ENCODE measurements at regions not wholly inside any gene's neighbourhood (a gene's known extent, or its start where the extent isn't known, plus 50 kb on each side); places are given as distances from the start of the nearest gene placed in this dataset.
A peak's percentile ranks its signal among the peaks of the same experiment; 100 is the strongest.

DNA sequence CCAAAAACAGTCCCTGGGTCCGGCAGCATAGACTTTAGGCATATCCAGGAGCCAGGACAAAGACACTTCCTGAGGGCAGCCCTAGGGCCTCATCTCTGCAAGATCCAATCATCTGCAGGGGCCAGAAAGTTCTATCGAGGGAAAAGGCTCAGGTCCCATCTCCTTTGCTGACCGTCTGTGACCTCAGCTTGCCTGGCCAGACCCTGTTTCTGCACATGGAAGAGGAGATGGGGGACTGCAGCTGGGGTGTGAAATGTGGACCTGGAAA lies 51.0 kb upstream of the FCN1 start:
- H3K27me3 Mint-ChIP-seq (ENCODE audit: low read depth), result peaks cover 23% of the 10 kb centered on the region
- peak overlapping the region in 1 of 3 experiments; percentile 35; a peak in 1 of 7 replicates for H3K27ac Mint-ChIP-seq
- no peaks in the 10 kb centered on the region for H3K23me2 ChIP-seq (ENCODE audit: insufficient read length, low read depth, low read length, poor library complexity, severe bottlenecking)
- H3K4ac ChIP-seq (ENCODE audit: low read depth, low read length), result no peak overlapping the region
- no peak overlapping the region for H4K5ac ChIP-seq (ENCODE audit: insufficient read length, low read depth, low read length)
- no peak overlapping the region for H3T11ph ChIP-seq (ENCODE audit: low read length)
- H2BK5ac ChIP-seq (ENCODE audit: insufficient read length, low read length), result no peak overlapping the region
- H3K14ac ChIP-seq (ENCODE audit: insufficient read depth, low read length), result no peak overlapping the region
- no peak overlapping the region for H2BK15ac ChIP-seq (ENCODE audit: low read depth, low read length)
- H3K9me3 Mint-ChIP-seq, result no peaks in the 10 kb centered on the region; a peak in 1 of 5 replicates
- WGBS (ENCODE audit: extremely low coverage, insufficient read length, low lambda C conversion rate), result no CpG with 5 or more reads among the region's 3 CpGs
- H3K56ac ChIP-seq (ENCODE audit: insufficient read length, low read depth, low read length), result no peak overlapping the region
- TF ChIP-seq CTCF (conservative IDR thresholded peaks at IDR 0.05), result no peak
- H2AFZ ChIP-seq (ENCODE audit: low read length), result no peak overlapping the region
- no peak for DNase-seq
- H2AK5ac ChIP-seq (ENCODE audit: insufficient read length, low read length), result no peak overlapping the region
- peaks cover 35 to 43% of the 10 kb centered on the region in 2 experiments for H3K4me1 Mint-ChIP-seq
- no peak overlapping the region for H3K27ac ChIP-seq (ENCODE audit: insufficient read length, low read depth, low read length)
- H4K8ac ChIP-seq (replicated peaks; ENCODE audit: insufficient read length, low read depth, low read length), result no peak overlapping the region
- no peaks in the 10 kb centered on the region for H3K27me3 ChIP-seq (ENCODE audit: insufficient read depth, low read length)
- peaks cover 4% of the 10 kb centered on the region; the same call in 1 of the 2 replicates for H3K4me1 ChIP-seq (ENCODE audit: insufficient read depth, low read length)
- no peaks in the 10 kb centered on the region for H3K79me1 ChIP-seq (ENCODE audit: insufficient read depth, low read depth, low read length, poor library complexity, severe bottlenecking)
- H2BK120ac ChIP-seq (ENCODE audit: low read depth, low read length, poor library complexity, severe bottlenecking), result no peak overlapping the region
- no peak overlapping the region for H3K23ac ChIP-seq (ENCODE audit: insufficient read length, low read depth, low read length)
- H3K36me3 Mint-ChIP-seq (ENCODE audit: insufficient read depth in 1 of 3, low read depth in 3 of 3), result no peaks in the 10 kb centered on the region
- H3K18ac ChIP-seq (ENCODE audit: insufficient read length, low read depth, low read length), result no peak overlapping the region
- H4K20me1 ChIP-seq (ENCODE audit: control insufficient read depth, insufficient read depth, insufficient read length), result no peaks in the 10 kb centered on the region
- H3K4me3 Mint-ChIP-seq, result no peak overlapping the region
- no peak overlapping the region for H3K9ac ChIP-seq (ENCODE audit: extremely low read depth, insufficient read length, low read length)
- H4K91ac ChIP-seq (ENCODE audit: insufficient read length, low read depth, low read length), result no peak overlapping the region
- H3K4me2 ChIP-seq (ENCODE audit: insufficient read depth, insufficient read length, low read length), result no peak overlapping the region
- no peak overlapping the region for H2BK20ac ChIP-seq (ENCODE audit: low read depth, low read length, poor library complexity, severe bottlenecking)
- H2BK12ac ChIP-seq (ENCODE audit: insufficient read length, low read depth, low read length), result no peak overlapping the region
- H3K9me3 ChIP-seq (ENCODE audit: control insufficient read depth, low read depth, low read length), result no peaks in the 10 kb centered on the region
- no peaks in the 10 kb centered on the region for H3K79me2 ChIP-seq (ENCODE audit: insufficient read depth, low read length)

All from H9 (cell line).